ENCODE measurements at regions not wholly inside any gene's neighbourhood (a gene's known extent, or its start where the extent isn't known, plus 50 kb on each side); places are given as distances from the start of the nearest gene placed in this dataset.

- TF ChIP-seq EZH2 (IDR thresholded peaks at IDR 0.05; ENCODE audit: borderline replicate concordance, low read depth, low read length, poor library complexity, severe bottlenecking) (no peak), CTCF (conservative IDR thresholded peaks at IDR 0.05; ENCODE audit: low read depth, low read length) (peak; percentile 63)
Observed at GRCh38 chr4:67288964-67289363, 256.3 kb downstream of the CENPC start.
